Activated T-cell treated with anti-CD3 and anti-CD28 coated beads, Interleukin-2, amount 50 U/mL, for 72 hours (primary cell): ENCODE measurements at regions not wholly inside any gene's neighbourhood (a gene's known extent, or its start where the extent isn't known, plus 50 kb on each side); places are given as distances from the start of the nearest gene placed in this dataset.
"Not testable (repeated sequence)": the region's sequence is repeated elsewhere in the genome, so short reads cannot be mapped to it uniquely, and the experiment has no call there.

Experiments used
- ATAC-seq, 2 donors: fragments of 150-1000 bp; cut with Tn5 transposase; replicated peaks in 1 of 2; 2 replicates each; pipeline ENCODE4 v1.10.0; 2021; ENCODE audit warnings: moderate library complexity in 2 of 2, mild to moderate bottlenecking in 1 of 2
- DNase-seq, 2 donors: peaks; one replicate each; pipeline ENCODE4 v3.0.0; 2021 to 2022; ENCODE audit warnings: mixed read lengths in 1 of 2
- H3K27ac Mint-ChIP-seq: one replicate; pipeline ENCODE4 v1.8.0; 2022; ENCODE audit warnings: mild to moderate bottlenecking, moderate library complexity, mixed read lengths
- H3K27me3 Mint-ChIP-seq: one replicate; pipeline ENCODE4 v1.8.0; 2022; ENCODE audit warnings: low read depth, mixed read lengths
- H3K36me3 Mint-ChIP-seq, 2 donors: one replicate each; pipeline ENCODE4 v1.8.0; 2022; ENCODE audit warnings: mixed read lengths in 2 of 2, mild to moderate bottlenecking in 1 of 2; ENCODE audit not compliant: insufficient read depth in 2 of 2
- H3K4me1 Mint-ChIP-seq: one replicate; pipeline ENCODE4 v1.8.0; 2022; ENCODE audit warnings: low read depth, mixed read lengths
- H3K4me3 Mint-ChIP-seq, 2 donors: one replicate each; pipeline ENCODE4 v1.8.0; 2022; ENCODE audit warnings: mild to moderate bottlenecking in 2 of 2, mixed read lengths in 2 of 2, moderate library complexity in 2 of 2
- H3K9me3 Mint-ChIP-seq, 2 donors: one replicate each; pipeline ENCODE4 v1.8.0; 2022; ENCODE audit warnings: mixed read lengths in 2 of 2

DNA sequence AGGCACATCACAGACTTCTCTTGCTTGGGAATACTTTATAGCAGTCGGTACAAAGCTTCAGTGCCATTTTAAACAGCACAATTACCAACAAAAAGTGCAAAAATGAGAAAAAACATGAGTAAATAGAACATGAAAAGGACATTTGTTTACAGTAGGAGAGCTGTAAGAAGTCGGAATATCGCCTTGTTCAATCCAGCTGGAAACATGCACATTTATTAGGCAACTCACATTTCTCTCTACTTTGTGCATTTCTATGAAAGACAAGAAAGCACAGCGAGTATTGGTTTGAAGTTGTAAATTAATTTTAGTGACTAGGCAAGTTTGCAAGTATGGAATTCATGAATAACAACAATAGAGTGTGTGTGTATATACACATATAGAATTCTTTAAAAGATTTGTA is 484.7 kb downstream of the DACH1 start:
- H3K9me3 Mint-ChIP-seq, result peaks cover 0 to 6% of the 10 kb centered on the region in 2 donors
- H3K27ac Mint-ChIP-seq, result no peak overlapping the region
- ATAC-seq (no peak), DNase-seq (no peak)
- no peaks in the 10 kb centered on the region for H3K4me1 Mint-ChIP-seq
- no peaks in the 10 kb centered on the region for H3K27me3 Mint-ChIP-seq
- H3K36me3 Mint-ChIP-seq, result no peaks in the 10 kb centered on the region
- no peak overlapping the region for H3K4me3 Mint-ChIP-seq

GRCh38 chr13:71380191-71380590 is 486.8 kb downstream of the DACH1 start:
- Mint-ChIP-seq H3K27me3 (no peaks in the 10 kb centered on the region), H3K4me3 (no peak overlapping the region), H3K27ac (no peak overlapping the region), H3K36me3 (no peaks in the 10 kb centered on the region), H3K4me1 (no peaks in the 10 kb centered on the region), H3K9me3 (peaks cover 0 to 6% of the 10 kb centered on the region in 2 donors)
- no peak for ATAC-seq
- no peak for DNase-seq

GRCh38 chr13:71378961-71379905 is 487.8 kb downstream of the DACH1 start:
- Mint-ChIP-seq H3K27me3 (no peaks in the 10 kb centered on the region), H3K4me3 (no peak overlapping the region), H3K36me3 (no peaks in the 10 kb centered on the region), H3K27ac (no peak overlapping the region), H3K9me3 (peaks cover 0 to 5% of the 10 kb centered on the region in 2 donors), H3K4me1 (no peaks in the 10 kb centered on the region)
- no peak for ATAC-seq
- no peak for DNase-seq

- Mint-ChIP-seq H3K36me3 (no peaks in the 10 kb centered on the region), H3K9me3 (no peaks in the 10 kb centered on the region), H3K27me3 (no peaks in the 10 kb centered on the region), H3K4me3 (no peak overlapping the region), H3K27ac (no peak overlapping the region), H3K4me1 (no peaks in the 10 kb centered on the region)
- DNase-seq (no peak), ATAC-seq (no peak)
Measured at GRCh38 chr13:71374471-71375049, 492.4 kb downstream of the DACH1 start.

- ATAC-seq (no peak), DNase-seq (no peak)
- no peaks in the 10 kb centered on the region for H3K4me1 Mint-ChIP-seq
- no peaks in the 10 kb centered on the region for H3K36me3 Mint-ChIP-seq
- H3K27ac Mint-ChIP-seq, result no peak overlapping the region
- no peaks in the 10 kb centered on the region for H3K27me3 Mint-ChIP-seq
- no peaks in the 10 kb centered on the region for H3K9me3 Mint-ChIP-seq
- H3K4me3 Mint-ChIP-seq, result no peak overlapping the region
Measured at GRCh38 chr13:71368336-71368735, 498.7 kb downstream of the DACH1 start.

DNA sequence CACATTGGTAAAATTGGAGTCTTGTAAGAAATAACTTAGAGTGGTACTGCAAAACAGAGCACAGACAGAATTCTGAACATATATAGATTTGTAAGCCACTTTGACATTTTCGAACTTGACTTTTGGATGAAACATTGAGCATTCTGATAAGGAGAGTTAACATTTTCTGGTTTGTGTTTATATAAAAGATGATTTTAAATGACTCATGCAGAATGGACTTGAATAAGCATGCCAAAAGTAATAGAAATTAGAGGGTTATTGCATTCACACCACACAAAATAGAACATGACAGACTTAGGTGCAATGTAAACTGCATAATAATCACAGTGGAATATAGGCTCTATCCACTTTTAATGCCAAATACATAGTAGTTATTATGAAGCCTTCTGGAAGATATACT is 507.0 kb downstream of the DACH1 start:
- Mint-ChIP-seq H3K36me3 (no peaks in the 10 kb centered on the region), H3K4me1 (no peaks in the 10 kb centered on the region), H3K27ac (no peak overlapping the region), H3K4me3 (no peak overlapping the region), H3K27me3 (no peaks in the 10 kb centered on the region), H3K9me3 (peaks cover 0 to 1% of the 10 kb centered on the region in 2 donors)
- no peak for DNase-seq
- ATAC-seq, result no peak

GRCh38 chr13:71359641-71360040 is 507.4 kb downstream of the DACH1 start:
- Mint-ChIP-seq H3K27me3 (no peaks in the 10 kb centered on the region), H3K4me3 (no peak overlapping the region), H3K9me3 (peaks cover 0 to 1% of the 10 kb centered on the region in 2 donors), H3K36me3 (no peaks in the 10 kb centered on the region), H3K4me1 (no peaks in the 10 kb centered on the region), H3K27ac (no peak overlapping the region)
- DNase-seq (no peak), ATAC-seq (no peak)

- ATAC-seq, result no peak
- Mint-ChIP-seq H3K27ac (no peak overlapping the region), H3K9me3 (peaks cover 0 to 2% of the 10 kb centered on the region in 2 donors), H3K27me3 (no peaks in the 10 kb centered on the region), H3K4me3 (no peak overlapping the region), H3K4me1 (no peaks in the 10 kb centered on the region), H3K36me3 (no peaks in the 10 kb centered on the region)
- DNase-seq, result no peak
Measured at GRCh38 chr13:71358218-71358617, 508.8 kb downstream of the DACH1 start.

DNA sequence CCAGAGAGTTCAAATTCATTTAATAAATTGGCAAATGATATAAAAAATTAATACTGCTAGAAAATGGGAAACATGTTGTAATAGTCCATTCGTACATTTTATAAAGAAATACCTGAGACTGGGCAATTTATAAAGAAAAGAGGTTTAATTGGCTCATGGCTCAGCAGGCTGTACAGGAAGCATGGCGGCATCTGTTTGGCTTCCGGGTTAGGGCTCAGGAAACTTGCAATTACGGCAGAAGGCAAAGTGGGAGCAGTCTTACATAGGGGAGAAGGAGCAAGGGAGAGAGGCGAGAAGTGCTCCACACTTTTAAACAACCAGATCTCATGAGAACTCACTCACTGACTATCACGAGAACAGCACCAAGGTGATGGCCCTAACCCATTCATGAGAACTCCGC is 512.0 kb downstream of the DACH1 start:
- no peak overlapping the region for H3K27ac Mint-ChIP-seq
- no peak for ATAC-seq
- no peak overlapping the region for H3K4me3 Mint-ChIP-seq

GRCh38 chr13:71350886-71351285 is 516.1 kb downstream of the DACH1 start:
- no peak overlapping the region for H3K27ac Mint-ChIP-seq
- no peak overlapping the region for H3K4me3 Mint-ChIP-seq
- peaks cover 0 to 1% of the 10 kb centered on the region in 2 donors for H3K9me3 Mint-ChIP-seq
- DNase-seq (no peak), ATAC-seq (no peak)
- H3K36me3 Mint-ChIP-seq, result no peaks in the 10 kb centered on the region
- no peaks in the 10 kb centered on the region for H3K4me1 Mint-ChIP-seq
- no peaks in the 10 kb centered on the region for H3K27me3 Mint-ChIP-seq

More for the DNA sequence above, 512.0 kb downstream of the DACH1 start:
- Mint-ChIP-seq H3K4me1 (no peaks in the 10 kb centered on the region), H3K36me3 (no peaks in the 10 kb centered on the region), H3K9me3 (peaks cover 0 to 2% of the 10 kb centered on the region in 2 donors), H3K27me3 (no peaks in the 10 kb centered on the region)
- no peak for DNase-seq

GRCh38 chr13:71345856-71346255 is 521.1 kb downstream of the DACH1 start:
- not testable (repeated sequence) for H3K4me3 Mint-ChIP-seq, H3K27me3 Mint-ChIP-seq, DNase-seq, H3K4me1 Mint-ChIP-seq, H3K36me3 Mint-ChIP-seq, H3K9me3 Mint-ChIP-seq, ATAC-seq, H3K27ac Mint-ChIP-seq

- Mint-ChIP-seq H3K27me3 (no peaks in the 10 kb centered on the region), H3K27ac (no peak overlapping the region), H3K9me3 (peaks cover 0 to 3% of the 10 kb centered on the region in 2 donors), H3K36me3 (no peaks in the 10 kb centered on the region), H3K4me1 (no peaks in the 10 kb centered on the region), H3K4me3 (no peak overlapping the region)
- ATAC-seq, result no peak
- DNase-seq, result no peak
Measured at GRCh38 chr13:71339736-71340135, 527.3 kb downstream of the DACH1 start.

GRCh38 chr13:71339005-71339404 is 528.0 kb downstream of the DACH1 start:
- Mint-ChIP-seq H3K4me1 (no peaks in the 10 kb centered on the region), H3K9me3 (no peaks in the 10 kb centered on the region), H3K4me3 (no peak overlapping the region), H3K36me3 (no peaks in the 10 kb centered on the region), H3K27ac (no peak overlapping the region), H3K27me3 (no peaks in the 10 kb centered on the region)
- no peak for ATAC-seq
- DNase-seq, result no peak
